Esophagus (tissue), 2 donors: ENCODE measurements at regions not wholly inside any gene's neighbourhood (a gene's known extent, or its start where the extent isn't known, plus 50 kb on each side); places are given as distances from the start of the nearest gene placed in this dataset.

Source experiments
- H3K27ac ChIP-seq, 2 donors: one replicate each; pipeline ENCODE4 v1.5.1; 2013; ENCODE audit warnings: low read depth in 2 of 2, mild to moderate bottlenecking in 2 of 2, inconsistent platforms in 1 of 2, low read length in 1 of 2, moderate library complexity in 1 of 2
- H3K27me3 ChIP-seq, 2 donors: one replicate each; pipeline ENCODE4 v1.6.1; 2013; ENCODE audit warnings: low read length in 2 of 2, control low read depth in 1 of 2, mild to moderate bottlenecking in 1 of 2; ENCODE audit not compliant: insufficient read depth in 2 of 2, control insufficient read depth in 1 of 2
- H3K36me3 ChIP-seq, 2 donors: one replicate each; pipeline ENCODE4 v1.6.1; 2013; ENCODE audit warnings: low read length in 1 of 2; ENCODE audit not compliant: control insufficient read depth in 2 of 2, insufficient read depth in 2 of 2
- H3K4me1 ChIP-seq, 2 donors: one replicate each; pipeline ENCODE4 v1.6.1; 2013; ENCODE audit warnings: low read length in 1 of 2; ENCODE audit not compliant: control insufficient read depth in 2 of 2, insufficient read depth in 2 of 2
- H3K4me3 ChIP-seq, 2 donors: one replicate each; pipeline ENCODE4 v1.5.1; 2013; ENCODE audit warnings: low read length in 2 of 2, mild to moderate bottlenecking in 2 of 2, low read depth in 1 of 2, moderate library complexity in 1 of 2
- H3K9me3 ChIP-seq, 2 donors: one replicate each; pipeline ENCODE4 v1.6.1; 2013; ENCODE audit warnings: mild to moderate bottlenecking in 2 of 2, low read depth in 1 of 2, low read length in 1 of 2, moderate library complexity in 1 of 2; ENCODE audit not compliant: control insufficient read depth in 2 of 2, insufficient read depth in 1 of 2
- WGBS, 2 donors: extraction: QIAGEN DNeasy Blood & Tissue Kit; methylation state at CpG; one replicate each; pipeline ENCODE4 v1.1.7; 2013; 5-methylcytosine and 5-hydroxymethylcytosine counted together
- donor health status: healthy with polysubstance abuse.
- donor health status: Bipolar disorder and iron deficiency.

GRCh38 chr4:124768596-124769365 is 56.2 kb upstream of the ANKRD50 start:
- Histone ChIP-seq H3K4me1 (no peaks in the 10 kb centered on the region), H3K27ac (no peak overlapping the region), H3K9me3 (no peaks in the 10 kb centered on the region), H3K4me3 (no peak overlapping the region), H3K36me3 (no peaks in the 10 kb centered on the region), H3K27me3 (no peaks in the 10 kb centered on the region)
- 66 to 82% methylated on average over 2 of the region's 2 CpGs for WGBS, 2 donors

DNA sequence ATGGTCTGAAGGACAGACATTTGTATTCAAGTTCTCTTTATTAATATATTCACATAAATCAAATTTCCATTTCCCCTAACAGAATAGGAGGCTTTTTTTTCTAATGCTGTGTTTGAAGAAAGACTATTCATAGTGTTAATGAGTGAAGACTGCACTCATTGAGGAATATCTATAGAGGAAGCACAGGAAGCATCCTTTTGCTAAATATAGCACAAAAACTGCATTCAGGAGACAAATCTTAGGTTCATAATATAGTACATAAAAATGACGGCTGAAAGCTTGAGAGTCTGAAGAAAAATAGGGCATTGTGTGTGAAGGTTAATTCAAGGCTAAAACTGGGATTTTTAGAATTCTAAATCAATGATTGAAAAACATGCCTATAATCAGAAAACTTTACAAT is 50.4 kb upstream of the ANKRD50 start:
- H3K9me3 ChIP-seq: no peaks in the 10 kb centered on the region
- no peaks in the 10 kb centered on the region for H3K27me3 ChIP-seq
- WGBS, 2 donors: 63 to 64% methylated on average over 1 of the region's 1 CpG
- no peaks in the 10 kb centered on the region for H3K4me1 ChIP-seq
- H3K36me3 ChIP-seq: no peaks in the 10 kb centered on the region
- no peak overlapping the region for H3K4me3 ChIP-seq
- H3K27ac ChIP-seq: no peak overlapping the region
